Stomach (tissue), 4 donors: ENCODE measurements at regions not wholly inside any gene's neighbourhood (a gene's known extent, or its start where the extent isn't known, plus 50 kb on each side); places are given as distances from the start of the nearest gene placed in this dataset.

ENCODE experiments used
- CTCF ChIP-seq, 7 experiments: fragments of 450-650 bp in 4 of 7; fragments of 200-600 bp in 3 of 7; sonication (generic) in 3 of 7; IDR thresholded peaks; one replicate each; pipeline ENCODE4 v1.5.1; 2016 to 2019; ENCODE audit warnings: antibody characterized with exemption in 7 of 7, control low read depth in 2 of 7, mild to moderate bottlenecking in 1 of 7
- POLR2A ChIP-seq, 4 donors: fragments of 450-650 bp; IDR thresholded peaks; one replicate each; pipeline ENCODE4 v1.6.1; 2016; ENCODE audit warnings: antibody characterized with exemption in 4 of 4, control low read depth in 2 of 4, mild to moderate bottlenecking in 1 of 4, moderate library complexity in 1 of 4
- POLR2AphosphoS5 ChIP-seq, 3 donors: sonication (generic); formaldehyde crosslinking; IDR thresholded peaks; one replicate each; pipeline ENCODE4 v1.6.1; 2016; ENCODE audit warnings: antibody characterized with exemption in 3 of 3

- no peak for TF ChIP-seq CTCF (IDR thresholded peaks at IDR 0.05)
- TF ChIP-seq POLR2AphosphoS5 (IDR thresholded peaks at IDR 0.05): no peak
- no peak for TF ChIP-seq POLR2A (IDR thresholded peaks at IDR 0.05)
Measured at GRCh38 chr2:47640356-47640755, 69.6 kb upstream of the KCNK12 start.
